Kidney epithelial cell (primary cell): ENCODE measurements at regions not wholly inside any gene's neighbourhood (a gene's known extent, or its start where the extent isn't known, plus 50 kb on each side); places are given as distances from the start of the nearest gene placed in this dataset.

Experiments used
- DNase-seq: peaks from one replicate; pipeline ENCODE4 v3.0.0-alpha.2; 2010; ENCODE audit warnings: low read depth
- H3K27me3 ChIP-seq: 2 replicates; pipeline ENCODE4 v1.6.0; 2011; ENCODE audit warnings: low read length; ENCODE audit not compliant: control insufficient read depth, insufficient read depth
- H3K36me3 ChIP-seq: 2 replicates; pipeline ENCODE4 v1.5.1; 2011; ENCODE audit warnings: low read length; ENCODE audit not compliant: control insufficient read depth, insufficient read depth
- H3K4me3 ChIP-seq: 2 replicates; pipeline ENCODE4 v1.5.1; 2011; ENCODE audit warnings: low read depth, mild to moderate bottlenecking, control low read depth, low read length
- CTCF ChIP-seq: IDR thresholded peaks from 2 replicates; pipeline ENCODE4 v1.5.1; 2011; ENCODE audit warnings: mild to moderate bottlenecking, moderate library complexity, low read length, control low read depth, inconsistent platforms; ENCODE audit not compliant: insufficient read depth, poor library complexity, severe bottlenecking

- Histone ChIP-seq H3K4me3 (no peak overlapping the region), H3K36me3 (no peaks in the 10 kb centered on the region), H3K27me3 (no peaks in the 10 kb centered on the region)
- no peak for TF ChIP-seq CTCF
- no peak for DNase-seq
These were observed 875.4 kb downstream of the MCTP2 start for GRCh38 chr15:95106801-95107200.

- no peaks in the 10 kb centered on the region for H3K27me3 ChIP-seq
- no peak for DNase-seq
- no peak for TF ChIP-seq CTCF
- H3K36me3 ChIP-seq: no peaks in the 10 kb centered on the region
- H3K4me3 ChIP-seq: no peak overlapping the region
These were observed 877.3 kb downstream of the MCTP2 start for GRCh38 chr15:95108673-95109072.

GRCh38 chr15:95111969-95112368, 880.6 kb downstream of the MCTP2 start:
- no peak for TF ChIP-seq CTCF

GRCh38 chr15:95113041-95113440, 881.7 kb downstream of the MCTP2 start:
- H3K4me3 ChIP-seq: no peak overlapping the region
- H3K36me3 ChIP-seq: no peaks in the 10 kb centered on the region
- TF ChIP-seq CTCF: no peak
- no peaks in the 10 kb centered on the region for H3K27me3 ChIP-seq
- DNase-seq: no peak

More at GRCh38 chr15:95111969-95112368, 880.6 kb downstream of the MCTP2 start:
- H3K36me3 ChIP-seq: no peaks in the 10 kb centered on the region
- H3K27me3 ChIP-seq: no peaks in the 10 kb centered on the region
- no peak overlapping the region for H3K4me3 ChIP-seq
- no peak for DNase-seq

GRCh38 chr15:95119041-95119610, 887.8 kb downstream of the MCTP2 start:
- no peaks in the 10 kb centered on the region for H3K36me3 ChIP-seq
- TF ChIP-seq CTCF: no peak
- H3K4me3 ChIP-seq: no peak overlapping the region
- DNase-seq: no peak
- H3K27me3 ChIP-seq: no peaks in the 10 kb centered on the region

- H3K36me3 ChIP-seq: no peaks in the 10 kb centered on the region
- no peak overlapping the region for H3K4me3 ChIP-seq
- no peak for DNase-seq
- no peaks in the 10 kb centered on the region for H3K27me3 ChIP-seq
- TF ChIP-seq CTCF: no peak
These were observed 889.2 kb downstream of the MCTP2 start for GRCh38 chr15:95120595-95120994.
